ENCODE measurements at regions not wholly inside any gene's neighbourhood (a gene's known extent, or its start where the extent isn't known, plus 50 kb on each side); places are given as distances from the start of the nearest gene placed in this dataset.
A peak's percentile ranks its signal among the peaks of the same experiment; 100 is the strongest.
"Not testable (repeated sequence)": the region's sequence is repeated elsewhere in the genome, so short reads cannot be mapped to it uniquely, and the experiment has no call there.

DNA sequence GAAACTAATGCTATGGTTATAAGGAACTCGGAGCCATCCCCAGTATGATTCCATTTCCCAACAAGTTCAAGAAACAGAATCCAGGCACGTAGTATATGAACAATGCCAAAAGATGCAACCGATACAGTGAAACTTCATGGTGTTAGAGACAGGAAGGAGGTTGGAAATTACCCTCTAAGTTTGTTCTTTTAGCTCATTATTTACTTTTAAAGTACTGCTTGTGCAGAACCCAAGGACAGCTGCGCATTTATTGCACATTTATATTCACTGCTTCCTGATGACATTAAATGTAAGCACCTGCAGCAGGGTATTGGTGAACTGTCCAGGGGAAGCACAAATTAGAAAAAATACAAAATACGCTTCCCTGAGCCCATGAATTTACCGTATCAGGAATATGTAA is 63.0 kb upstream of the CYP1B1 start:
- no peak overlapping the region for H3K27ac ChIP-seq (ENCODE audit: low read length)
- no CpG with 5 or more reads among the region's 6 CpGs for WGBS (ENCODE audit: insufficient coverage)
- no peaks in the 10 kb centered on the region for H3K27me3 ChIP-seq (ENCODE audit: control insufficient read depth, insufficient read depth, low read length)
- DNase-seq = no peak
- H3K36me3 ChIP-seq (ENCODE audit: control insufficient read depth, insufficient read depth, low read length) = no peaks in the 10 kb centered on the region
- no peaks in the 10 kb centered on the region for H3K4me1 ChIP-seq (ENCODE audit: control insufficient read depth, insufficient read depth, low read length)
- H3K4me3 ChIP-seq (ENCODE audit: low read length) = no peak overlapping the region
- no peaks in the 10 kb centered on the region for H3K9me3 ChIP-seq (replicated peaks; ENCODE audit: control insufficient read depth, low read depth, low read length)

DNA sequence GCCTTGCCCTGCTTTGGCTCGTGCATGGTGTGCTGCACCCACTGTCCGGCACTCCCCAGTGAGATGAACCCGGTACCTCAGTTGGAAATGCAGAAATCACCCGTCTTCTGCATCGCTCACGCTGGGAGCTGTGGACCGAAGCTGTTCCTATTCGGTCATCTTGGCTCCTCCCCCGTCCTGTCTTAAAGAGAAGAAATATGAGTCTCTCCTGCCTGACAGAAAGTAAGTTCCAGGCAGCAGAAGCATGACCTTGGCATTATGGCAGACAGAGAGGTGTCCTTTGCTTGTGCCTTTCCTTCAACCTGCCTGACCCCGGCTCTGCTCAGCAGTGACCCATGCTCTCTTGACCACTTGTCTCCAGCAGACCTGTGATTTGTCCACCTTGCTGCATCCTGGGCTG is 62.5 kb upstream of the CYP1B1 start:
- DNase-seq = no peak
- Histone ChIP-seq H3K4me3 (ENCODE audit: low read length) (no peak overlapping the region), H3K9me3 (replicated peaks; ENCODE audit: control insufficient read depth, low read depth, low read length) (no peaks in the 10 kb centered on the region), H3K27me3 (ENCODE audit: control insufficient read depth, insufficient read depth, low read length) (no peaks in the 10 kb centered on the region), H3K4me1 (ENCODE audit: control insufficient read depth, insufficient read depth, low read length) (no peaks in the 10 kb centered on the region), H3K36me3 (ENCODE audit: control insufficient read depth, insufficient read depth, low read length) (no peaks in the 10 kb centered on the region), H3K27ac (ENCODE audit: low read length) (no peak overlapping the region)
- 94% methylated on average over 10 of the region's 10 CpGs for WGBS (ENCODE audit: insufficient coverage)

DNA sequence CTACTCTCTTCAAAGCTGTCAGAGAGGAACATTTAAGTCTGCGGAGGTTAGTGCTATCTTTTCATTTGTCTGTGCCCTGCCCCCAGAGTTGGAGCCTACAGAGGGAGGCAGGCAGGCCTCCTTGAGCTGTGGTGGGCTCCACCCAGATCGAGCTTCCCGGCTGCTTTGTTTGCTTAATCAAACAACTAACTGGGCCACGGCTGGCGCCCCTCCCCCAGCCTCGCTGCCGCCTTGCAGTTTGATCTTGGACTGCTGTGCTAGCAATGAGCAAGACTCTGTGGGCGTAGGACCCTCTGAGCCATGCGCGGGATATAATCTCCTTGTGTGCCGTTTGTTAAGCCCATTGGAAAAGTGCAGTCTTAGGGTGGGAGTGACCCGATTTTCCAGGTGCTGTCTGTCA is 62.0 kb upstream of the CYP1B1 start:
- WGBS (ENCODE audit: insufficient coverage) = 97% methylated on average over 11 of the region's 12 CpGs
- H3K27me3 ChIP-seq (ENCODE audit: control insufficient read depth, insufficient read depth, low read length); H3K4me3 ChIP-seq (ENCODE audit: low read length); DNase-seq; H3K27ac ChIP-seq (ENCODE audit: low read length); H3K4me1 ChIP-seq (ENCODE audit: control insufficient read depth, insufficient read depth, low read length); H3K9me3 ChIP-seq (replicated peaks; ENCODE audit: control insufficient read depth, low read depth, low read length); H3K36me3 ChIP-seq (ENCODE audit: control insufficient read depth, insufficient read depth, low read length): not testable (repeated sequence)

DNA sequence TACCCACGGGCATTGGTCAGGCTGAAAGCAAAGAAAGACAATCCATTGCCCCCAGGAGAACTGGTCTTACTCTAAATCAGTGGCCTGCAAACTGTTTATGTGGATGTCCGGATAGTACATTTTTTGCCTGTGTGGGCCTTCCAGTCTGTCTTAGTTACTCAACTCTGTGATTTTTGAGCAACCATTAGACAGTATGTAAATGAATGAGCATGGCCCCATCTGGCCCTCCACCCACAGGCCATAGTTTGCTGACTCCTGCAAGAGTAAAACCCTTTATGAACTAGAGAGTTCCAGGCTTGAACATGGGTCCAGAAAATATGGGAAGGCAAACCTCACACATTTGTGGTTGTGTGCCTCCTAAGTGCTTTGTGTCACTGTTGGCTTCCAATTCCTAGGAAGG is 55.7 kb upstream of the CYP1B1 start:
- no peaks in the 10 kb centered on the region for H3K4me1 ChIP-seq (ENCODE audit: control insufficient read depth, insufficient read depth, low read length)
- no peak overlapping the region for H3K27ac ChIP-seq (ENCODE audit: low read length)
- H3K36me3 ChIP-seq (ENCODE audit: control insufficient read depth, insufficient read depth, low read length) = no peaks in the 10 kb centered on the region
- WGBS (ENCODE audit: insufficient coverage) = 100% methylated on average over 1 of the region's 2 CpGs
- H3K27me3 ChIP-seq (ENCODE audit: control insufficient read depth, insufficient read depth, low read length) = no peaks in the 10 kb centered on the region
- DNase-seq = no peak
- no peak overlapping the region for H3K4me3 ChIP-seq (ENCODE audit: low read length)
- peaks cover 6% of the 10 kb centered on the region for H3K9me3 ChIP-seq (replicated peaks; ENCODE audit: control insufficient read depth, low read depth, low read length)

- no peaks in the 10 kb centered on the region for H3K4me1 ChIP-seq (ENCODE audit: control insufficient read depth, insufficient read depth, low read length)
- no peaks in the 10 kb centered on the region for H3K27me3 ChIP-seq (ENCODE audit: control insufficient read depth, insufficient read depth, low read length)
- H3K36me3 ChIP-seq (ENCODE audit: control insufficient read depth, insufficient read depth, low read length) = no peaks in the 10 kb centered on the region
- DNase-seq = no peak
- WGBS (ENCODE audit: insufficient coverage) = 40% methylated on average over 1 of the region's 3 CpGs
- H3K4me3 ChIP-seq (ENCODE audit: low read length) = no peak overlapping the region
- no peak overlapping the region for H3K27ac ChIP-seq (ENCODE audit: low read length)
- peaks cover 6% of the 10 kb centered on the region for H3K9me3 ChIP-seq (replicated peaks; ENCODE audit: control insufficient read depth, low read depth, low read length)
These were observed 54.9 kb upstream of the CYP1B1 start for GRCh38 chr2:38130876-38131275.

GRCh38 chr2:38129987-38130386 is 54.0 kb upstream of the CYP1B1 start:
- no peaks in the 10 kb centered on the region for H3K36me3 ChIP-seq (ENCODE audit: control insufficient read depth, insufficient read depth, low read length)
- 59% methylated on average over 3 of the region's 3 CpGs for WGBS (ENCODE audit: insufficient coverage)
- no peaks in the 10 kb centered on the region for H3K4me1 ChIP-seq (ENCODE audit: control insufficient read depth, insufficient read depth, low read length)
- H3K27me3 ChIP-seq (ENCODE audit: control insufficient read depth, insufficient read depth, low read length) = no peaks in the 10 kb centered on the region
- no peak overlapping the region for H3K27ac ChIP-seq (ENCODE audit: low read length)
- no peak for DNase-seq
- peaks cover 6% of the 10 kb centered on the region for H3K9me3 ChIP-seq (replicated peaks; ENCODE audit: control insufficient read depth, low read depth, low read length)
- H3K4me3 ChIP-seq (ENCODE audit: low read length) = no peak overlapping the region

GRCh38 chr2:38129481-38129880 is 53.5 kb upstream of the CYP1B1 start:
- H3K4me3 ChIP-seq (ENCODE audit: low read length) = no peak overlapping the region
- no peak for DNase-seq
- H3K27me3 ChIP-seq (ENCODE audit: control insufficient read depth, insufficient read depth, low read length) = no peaks in the 10 kb centered on the region
- peaks cover 6% of the 10 kb centered on the region for H3K9me3 ChIP-seq (replicated peaks; ENCODE audit: control insufficient read depth, low read depth, low read length)
- H3K27ac ChIP-seq (ENCODE audit: low read length) = no peak overlapping the region
- WGBS (ENCODE audit: insufficient coverage) = 63% methylated on average over 1 of the region's 1 CpG
- no peaks in the 10 kb centered on the region for H3K4me1 ChIP-seq (ENCODE audit: control insufficient read depth, insufficient read depth, low read length)
- no peaks in the 10 kb centered on the region for H3K36me3 ChIP-seq (ENCODE audit: control insufficient read depth, insufficient read depth, low read length)

DNA sequence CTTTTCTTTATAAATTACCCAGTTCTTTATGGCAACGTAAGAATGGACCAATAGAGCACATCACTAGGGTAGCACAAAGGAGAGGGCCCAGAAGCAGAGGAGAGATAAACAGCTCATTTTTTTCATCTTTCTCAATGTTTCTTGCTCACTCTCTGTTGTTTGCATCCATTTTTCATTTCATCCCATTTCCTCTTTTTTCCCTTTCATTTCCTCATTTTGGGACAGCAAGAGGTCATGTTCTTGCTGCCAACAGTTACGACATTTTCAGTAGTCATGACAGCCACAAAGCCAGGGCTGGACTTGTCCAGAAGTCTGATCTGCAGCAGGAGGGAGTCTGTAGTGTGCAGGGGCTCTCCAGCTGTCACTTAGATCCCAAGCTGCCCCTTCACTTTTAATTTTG is 52.7 kb upstream of the CYP1B1 start:
- no peaks in the 10 kb centered on the region for H3K36me3 ChIP-seq (ENCODE audit: control insufficient read depth, insufficient read depth, low read length)
- H3K4me1 ChIP-seq (ENCODE audit: control insufficient read depth, insufficient read depth, low read length) = no peaks in the 10 kb centered on the region
- WGBS (ENCODE audit: insufficient coverage) = 20% methylated on average over 1 of the region's 2 CpGs
- peaks cover 6% of the 10 kb centered on the region for H3K9me3 ChIP-seq (replicated peaks; ENCODE audit: control insufficient read depth, low read depth, low read length)
- no peak overlapping the region for H3K4me3 ChIP-seq (ENCODE audit: low read length)
- peak; percentile 78 for DNase-seq
- H3K27ac ChIP-seq (ENCODE audit: low read length) = no peak overlapping the region
- H3K27me3 ChIP-seq (ENCODE audit: control insufficient read depth, insufficient read depth, low read length) = no peaks in the 10 kb centered on the region

DNA sequence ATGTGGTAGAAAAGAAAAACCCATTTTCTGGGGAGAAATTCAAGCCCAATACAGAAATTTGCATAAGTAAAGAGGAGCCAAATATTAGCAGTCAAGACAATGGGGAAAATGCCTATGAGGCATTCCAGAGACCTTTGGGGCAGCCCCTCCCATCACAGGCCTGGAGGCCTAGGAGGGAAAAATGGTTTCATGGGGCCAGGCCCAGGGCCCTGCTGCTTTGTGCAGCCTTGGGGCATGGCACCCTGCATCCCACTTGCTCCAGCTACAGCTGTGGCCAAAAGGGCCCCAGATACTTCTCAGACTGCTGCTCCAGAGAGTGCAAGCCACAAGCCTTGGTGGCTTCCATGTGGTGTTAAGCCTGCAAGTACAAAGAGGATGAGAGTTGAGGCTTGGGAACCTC is 51.3 kb upstream of the CYP1B1 start:
- Histone ChIP-seq H3K27ac (ENCODE audit: low read length) (no peak overlapping the region), H3K36me3 (ENCODE audit: control insufficient read depth, insufficient read depth, low read length) (no peaks in the 10 kb centered on the region), H3K4me3 (ENCODE audit: low read length) (no peak overlapping the region), H3K27me3 (ENCODE audit: control insufficient read depth, insufficient read depth, low read length) (no peaks in the 10 kb centered on the region), H3K4me1 (ENCODE audit: control insufficient read depth, insufficient read depth, low read length) (no peaks in the 10 kb centered on the region), H3K9me3 (replicated peaks; ENCODE audit: control insufficient read depth, low read depth, low read length) (peaks cover 6% of the 10 kb centered on the region)
- no peak for DNase-seq

DNA sequence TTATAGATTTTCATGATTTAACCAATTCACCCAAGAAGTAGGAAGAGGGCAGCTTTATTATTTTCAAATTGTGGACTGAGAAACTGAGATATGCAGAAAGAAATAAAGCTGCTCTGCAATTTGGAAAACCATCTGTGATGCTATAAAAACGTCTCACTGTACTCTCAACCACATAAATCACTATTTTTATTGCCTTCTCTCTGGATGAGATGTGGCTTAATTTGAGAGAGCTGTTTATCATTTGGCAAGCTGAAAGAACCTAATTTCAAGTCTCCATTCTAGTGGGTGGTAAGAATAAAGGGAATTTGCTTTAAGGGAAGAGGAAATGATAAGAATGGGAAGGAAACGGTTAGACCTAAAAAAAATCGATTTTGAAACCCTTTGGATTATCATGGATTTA is 49.9 kb upstream of the CYP1B1 start:
- Histone ChIP-seq H3K9me3 (replicated peaks; ENCODE audit: control insufficient read depth, low read depth, low read length) (peaks cover 6% of the 10 kb centered on the region), H3K36me3 (ENCODE audit: control insufficient read depth, insufficient read depth, low read length) (no peaks in the 10 kb centered on the region), H3K4me1 (ENCODE audit: control insufficient read depth, insufficient read depth, low read length) (no peaks in the 10 kb centered on the region), H3K4me3 (ENCODE audit: low read length) (no peak overlapping the region), H3K27ac (ENCODE audit: low read length) (no peak overlapping the region), H3K27me3 (ENCODE audit: control insufficient read depth, insufficient read depth, low read length) (no peaks in the 10 kb centered on the region)
- DNase-seq = no peak
- no CpG with 5 or more reads among the region's 3 CpGs for WGBS (ENCODE audit: insufficient coverage)
